DND-41 (cell line): ENCODE measurements at regions not wholly inside any gene's neighbourhood (a gene's known extent, or its start where the extent isn't known, plus 50 kb on each side); places are given as distances from the start of the nearest gene placed in this dataset.

Experiments used
- ATAC-seq: fragments of 200-7000 bp; cut with Tn5 transposase; 3 replicates; pipeline ENCODE4 v1.9.1; 2021; ENCODE audit warnings: low read depth; ENCODE audit not compliant: insufficient read depth
- DNase-seq: peaks from one replicate; pipeline ENCODE4 v3.0.0-alpha.2; 2020
- H2AFZ ChIP-seq: 2 replicates; pipeline ENCODE4 v1.6.0; 2012; ENCODE audit warnings: low read depth, low read length
- H3K27ac ChIP-seq: 2 replicates; pipeline ENCODE4 v1.5.1; 2012; ENCODE audit warnings: low read length, inconsistent platforms
- H3K27me3 ChIP-seq: fragments of 200-600 bp; sonication (generic); 2 replicates; pipeline ENCODE4 v1.6.0; 2012; ENCODE audit warnings: low read length, mild to moderate bottlenecking, inconsistent platforms; ENCODE audit not compliant: insufficient read depth, poor library complexity
- H3K36me3 ChIP-seq: 2 replicates; pipeline ENCODE4 v1.5.1; 2012; ENCODE audit warnings: low read length, inconsistent platforms; ENCODE audit not compliant: insufficient read depth
- H3K4me1 ChIP-seq: 2 replicates; pipeline ENCODE4 v1.5.1; 2012; ENCODE audit warnings: mild to moderate bottlenecking, low read length; ENCODE audit not compliant: insufficient read depth
- H3K4me2 ChIP-seq: 2 replicates; pipeline ENCODE4 v1.6.0; 2012; ENCODE audit warnings: mild to moderate bottlenecking, moderate library complexity, low read length, inconsistent platforms; ENCODE audit not compliant: insufficient read depth
- H3K4me3 ChIP-seq, 2 experiments: fragments of 200-600 bp in 1 of 2; shearing (Covaris generic) in 1 of 2; 2 replicates each; pipeline ENCODE4 v1.5.1; 2012 to 2016; ENCODE audit warnings: inconsistent platforms in 2 of 2, low read length in 2 of 2, mild to moderate bottlenecking in 2 of 2, low read depth in 1 of 2, moderate library complexity in 1 of 2
- H3K79me2 ChIP-seq: 2 replicates; pipeline ENCODE4 v1.6.0; 2012; ENCODE audit warnings: low read length, inconsistent platforms; ENCODE audit not compliant: insufficient read depth
- H3K9ac ChIP-seq: 2 replicates; pipeline ENCODE4 v1.6.0; 2012; ENCODE audit warnings: low read depth, mild to moderate bottlenecking, inconsistent platforms, low read length, moderate library complexity
- H3K9me3 ChIP-seq: 2 replicates; pipeline ENCODE4 v1.5.1; 2012; ENCODE audit warnings: low read length, moderate library complexity, mild to moderate bottlenecking, inconsistent platforms; ENCODE audit not compliant: insufficient read depth, severe bottlenecking
- H4K20me1 ChIP-seq: 2 replicates; pipeline ENCODE4 v1.6.0; 2012; ENCODE audit warnings: low read length; ENCODE audit not compliant: insufficient read depth
- EZH2 ChIP-seq: IDR thresholded peaks from 3 replicates; pipeline ENCODE4 v1.6.1; 2012; ENCODE audit warnings: borderline replicate concordance, low read depth, mild to moderate bottlenecking, moderate library complexity, low read length, inconsistent platforms; ENCODE audit not compliant: severe bottlenecking
- TF ChIP-seq, protein P1 (sequence below): IDR thresholded peaks from 2 replicates; pipeline ENCODE4 v1.5.1; 2012; ENCODE audit warnings: borderline replicate concordance, low read length, moderate library complexity, mild to moderate bottlenecking; ENCODE audit not compliant: poor library complexity, severe bottlenecking; ENCODE audit errors: extremely low read depth

DNA sequence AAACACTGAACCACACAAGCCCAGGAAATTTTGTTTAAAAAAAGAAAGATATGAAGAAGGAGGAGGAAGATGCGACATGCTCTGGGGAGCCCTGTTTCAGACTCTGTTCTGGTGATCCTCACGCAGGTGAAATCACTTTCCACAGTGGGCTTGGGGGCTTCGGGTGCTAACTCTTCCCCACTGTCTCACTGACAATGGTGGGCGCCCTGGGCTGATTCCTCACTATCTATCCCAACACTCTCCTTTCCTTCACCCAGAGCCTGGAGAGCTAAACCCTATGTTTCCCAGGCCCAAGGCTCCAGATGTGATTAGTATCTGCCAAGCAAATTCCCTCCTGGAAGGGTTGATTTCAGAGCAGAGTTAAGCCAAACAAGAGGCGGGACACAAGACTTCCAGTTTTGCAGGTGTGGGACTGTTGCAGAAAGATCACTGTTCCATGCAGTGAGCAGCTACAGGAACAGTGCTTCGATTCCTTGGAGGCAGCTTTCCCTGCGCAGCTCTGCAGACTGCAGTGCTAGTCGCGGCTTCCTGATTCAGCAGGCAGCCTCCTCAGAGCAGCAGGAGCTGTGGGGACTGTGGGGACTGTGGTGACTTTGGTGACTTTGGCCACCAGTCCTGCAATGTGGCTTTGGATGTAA is 168.3 kb downstream of the RHOU start:
- DNase-seq: no peak
- Histone ChIP-seq H3K9ac (no peak overlapping the region), H3K79me2 (no peaks in the 10 kb centered on the region), H3K36me3 (no peaks in the 10 kb centered on the region), H3K9me3 (no peaks in the 10 kb centered on the region), H4K20me1 (no peaks in the 10 kb centered on the region), H3K27me3 (peaks cover 5% of the 10 kb centered on the region), H2AFZ (no peak overlapping the region), H3K27ac (no peak overlapping the region), H3K4me1 (no peaks in the 10 kb centered on the region), H3K4me2 (no peak overlapping the region), H3K4me3 (no peak overlapping the region)
- no peak for ATAC-seq
- TF ChIP-seq, protein P1, sequence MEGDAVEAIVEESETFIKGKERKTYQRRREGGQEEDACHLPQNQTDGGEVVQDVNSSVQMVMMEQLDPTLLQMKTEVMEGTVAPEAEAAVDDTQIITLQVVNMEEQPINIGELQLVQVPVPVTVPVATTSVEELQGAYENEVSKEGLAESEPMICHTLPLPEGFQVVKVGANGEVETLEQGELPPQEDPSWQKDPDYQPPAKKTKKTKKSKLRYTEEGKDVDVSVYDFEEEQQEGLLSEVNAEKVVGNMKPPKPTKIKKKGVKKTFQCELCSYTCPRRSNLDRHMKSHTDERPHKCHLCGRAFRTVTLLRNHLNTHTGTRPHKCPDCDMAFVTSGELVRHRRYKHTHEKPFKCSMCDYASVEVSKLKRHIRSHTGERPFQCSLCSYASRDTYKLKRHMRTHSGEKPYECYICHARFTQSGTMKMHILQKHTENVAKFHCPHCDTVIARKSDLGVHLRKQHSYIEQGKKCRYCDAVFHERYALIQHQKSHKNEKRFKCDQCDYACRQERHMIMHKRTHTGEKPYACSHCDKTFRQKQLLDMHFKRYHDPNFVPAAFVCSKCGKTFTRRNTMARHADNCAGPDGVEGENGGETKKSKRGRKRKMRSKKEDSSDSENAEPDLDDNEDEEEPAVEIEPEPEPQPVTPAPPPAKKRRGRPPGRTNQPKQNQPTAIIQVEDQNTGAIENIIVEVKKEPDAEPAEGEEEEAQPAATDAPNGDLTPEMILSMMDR: no peak
- TF ChIP-seq EZH2: no peak

DNA sequence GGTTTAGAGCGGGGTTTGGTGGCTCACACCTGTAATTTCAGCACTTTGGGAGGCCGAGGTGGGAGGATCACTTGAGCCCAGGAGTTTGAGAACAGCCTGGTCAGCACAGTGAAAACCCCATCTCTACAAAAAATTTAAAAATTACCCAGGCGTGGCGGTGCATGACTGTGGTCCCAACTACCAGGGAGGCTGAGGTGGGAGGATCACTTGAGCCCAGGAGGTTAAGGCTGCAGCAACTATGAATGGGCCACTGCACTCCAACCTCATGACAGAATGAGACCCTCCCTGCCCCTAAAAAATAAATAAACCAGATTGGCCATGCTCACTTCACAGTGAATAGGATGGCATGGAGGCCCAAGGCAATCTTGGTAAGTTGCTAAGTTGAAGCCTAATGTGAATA is 168.9 kb downstream of the RHOU start:
- TF ChIP-seq, protein P1: no peak
- TF ChIP-seq EZH2: no peak
- H3K9me3 ChIP-seq: no peaks in the 10 kb centered on the region
- no peaks in the 10 kb centered on the region for H3K4me1 ChIP-seq
- H3K4me3 ChIP-seq: no peak overlapping the region
- H3K36me3 ChIP-seq: no peaks in the 10 kb centered on the region
- no peak for DNase-seq
- no peak for ATAC-seq
- H3K79me2 ChIP-seq: no peaks in the 10 kb centered on the region
- H3K9ac ChIP-seq: no peak overlapping the region
- H3K4me2 ChIP-seq: no peak overlapping the region
- peaks cover 5% of the 10 kb centered on the region for H3K27me3 ChIP-seq
- H3K27ac ChIP-seq: no peak overlapping the region
- no peak overlapping the region for H2AFZ ChIP-seq
- H4K20me1 ChIP-seq: no peaks in the 10 kb centered on the region

DNA sequence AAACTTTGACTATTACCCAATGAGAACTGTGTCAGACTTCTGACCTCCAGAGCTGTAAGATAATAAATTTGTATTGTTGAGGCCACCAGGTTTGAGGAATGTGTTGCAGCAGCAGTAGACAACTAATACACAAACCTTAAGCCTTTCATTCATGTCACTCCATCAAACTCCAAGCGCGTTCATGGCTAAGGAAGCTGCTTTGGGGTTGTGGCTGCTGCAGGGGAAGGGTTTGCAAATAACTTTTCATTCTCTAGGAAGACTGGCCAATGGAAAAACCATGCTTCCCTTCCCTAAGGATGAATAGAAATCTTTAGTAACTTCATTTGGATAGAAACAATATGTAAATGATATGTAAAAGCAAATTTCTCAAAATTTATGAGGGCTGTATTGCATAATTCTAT is 170.4 kb downstream of the RHOU start:
- Histone ChIP-seq H3K4me3 (no peak overlapping the region), H3K79me2 (no peaks in the 10 kb centered on the region), H3K27ac (no peak overlapping the region), H3K27me3 (no peaks in the 10 kb centered on the region), H3K4me1 (no peaks in the 10 kb centered on the region), H3K9me3 (no peaks in the 10 kb centered on the region), H3K36me3 (no peaks in the 10 kb centered on the region), H4K20me1 (no peaks in the 10 kb centered on the region), H3K4me2 (no peak overlapping the region), H2AFZ (no peak overlapping the region), H3K9ac (no peak overlapping the region)
- no peak for DNase-seq
- no peak for ATAC-seq
- TF ChIP-seq EZH2: no peak
- TF ChIP-seq, protein P1: no peak
